Common myeloid progenitor, CD34-positive (primary cell): ENCODE measurements at regions not wholly inside any gene's neighbourhood (a gene's known extent, or its start where the extent isn't known, plus 50 kb on each side); places are given as distances from the start of the nearest gene placed in this dataset.

Experiments
- CTCF ChIA-PET: fragments of 350-600 bp; sonication (Branson Sonifier 250); formaldehyde crosslinking; loops from one replicate; lab custom pipeline; 2021; ENCODE audit warnings: antibody characterized with exemption; lab: Charles Lee
- POLR2A ChIA-PET: fragments of 350-600 bp; sonication (Branson Sonifier 250); formaldehyde crosslinking; loops from one replicate; lab custom pipeline; 2021; ENCODE audit warnings: antibody characterized with exemption; lab: Charles Lee
- DNase-seq, 3 donors: peaks; one replicate each; pipeline versions ENCODE4 v3.0.0 to v3.0.0-alpha.2; 2013
- H3K27ac ChIP-seq, 2 experiments: 1 replicate in 1 of 2; 2 replicates in 1 of 2; pipeline ENCODE4 v1.7.0; 2013; ENCODE audit warnings: inconsistent platforms in 2 of 2, low read length in 2 of 2, mild to moderate bottlenecking in 2 of 2, low read depth in 1 of 2, moderate library complexity in 1 of 2; ENCODE audit not compliant: severe bottlenecking in 2 of 2, insufficient read depth in 1 of 2, poor library complexity in 1 of 2
- H3K27me3 ChIP-seq, 5 experiments: replicated peaks in 2 of 5; 1 replicate in 3 of 5; 2 replicates in 2 of 5; pipeline versions ENCODE4 v1.6.1 to v1.7.0; 2013; ENCODE audit warnings: low read length in 4 of 5, mild to moderate bottlenecking in 2 of 5, moderate library complexity in 2 of 5, inconsistent platforms in 1 of 5; ENCODE audit not compliant: insufficient read depth in 5 of 5, control insufficient read depth in 4 of 5
- H3K36me3 ChIP-seq, 4 experiments: 1 replicate in 2 of 4; 2 replicates in 2 of 4; pipeline versions ENCODE4 v1.6.1 to v1.7.0; 2013; ENCODE audit warnings: low read length in 3 of 4, control low read depth in 1 of 4, mild to moderate bottlenecking in 1 of 4; ENCODE audit not compliant: control insufficient read depth in 4 of 4, insufficient read depth in 4 of 4
- H3K4me1 ChIP-seq, 4 experiments: 1 replicate in 3 of 4; 2 replicates in 1 of 4; pipeline versions ENCODE4 v1.6.1 to v1.7.1; 2013; ENCODE audit warnings: low read length in 3 of 4, mild to moderate bottlenecking in 3 of 4, control low read depth in 1 of 4, inconsistent platforms in 1 of 4, moderate library complexity in 1 of 4; ENCODE audit not compliant: control insufficient read depth in 4 of 4, insufficient read depth in 4 of 4; ENCODE audit errors: control extremely low read depth in 1 of 4
- H3K4me3 ChIP-seq, 7 experiments: 1 replicate in 4 of 7; 2 replicates in 3 of 7; pipeline versions ENCODE4 v1.5.1 to v1.7.0; 2013; ENCODE audit warnings: mild to moderate bottlenecking in 7 of 7, low read length in 6 of 7, moderate library complexity in 6 of 7, inconsistent platforms in 2 of 7, low read depth in 2 of 7, control low read depth in 1 of 7; ENCODE audit not compliant: insufficient read depth in 4 of 7, control insufficient read depth in 1 of 7; ENCODE audit errors: extremely low read depth in 1 of 7
- H3K9me3 ChIP-seq, 5 experiments: 1 replicate in 4 of 5; 2 replicates in 1 of 5; pipeline versions ENCODE4 v1.6.1 to v1.7.1; 2013; ENCODE audit warnings: low read length in 4 of 5, mild to moderate bottlenecking in 2 of 5, inconsistent platforms in 1 of 5, low read depth in 1 of 5, moderate library complexity in 1 of 5; ENCODE audit not compliant: control insufficient read depth in 4 of 5, insufficient read depth in 2 of 5; ENCODE audit errors: control extremely low read depth in 1 of 5
- WGBS: methylation state at CpG from one replicate; pipeline ENCODE4 v1.1.5; 2013; ENCODE audit not compliant: insufficient coverage; 5-methylcytosine and 5-hydroxymethylcytosine counted together

DNA sequence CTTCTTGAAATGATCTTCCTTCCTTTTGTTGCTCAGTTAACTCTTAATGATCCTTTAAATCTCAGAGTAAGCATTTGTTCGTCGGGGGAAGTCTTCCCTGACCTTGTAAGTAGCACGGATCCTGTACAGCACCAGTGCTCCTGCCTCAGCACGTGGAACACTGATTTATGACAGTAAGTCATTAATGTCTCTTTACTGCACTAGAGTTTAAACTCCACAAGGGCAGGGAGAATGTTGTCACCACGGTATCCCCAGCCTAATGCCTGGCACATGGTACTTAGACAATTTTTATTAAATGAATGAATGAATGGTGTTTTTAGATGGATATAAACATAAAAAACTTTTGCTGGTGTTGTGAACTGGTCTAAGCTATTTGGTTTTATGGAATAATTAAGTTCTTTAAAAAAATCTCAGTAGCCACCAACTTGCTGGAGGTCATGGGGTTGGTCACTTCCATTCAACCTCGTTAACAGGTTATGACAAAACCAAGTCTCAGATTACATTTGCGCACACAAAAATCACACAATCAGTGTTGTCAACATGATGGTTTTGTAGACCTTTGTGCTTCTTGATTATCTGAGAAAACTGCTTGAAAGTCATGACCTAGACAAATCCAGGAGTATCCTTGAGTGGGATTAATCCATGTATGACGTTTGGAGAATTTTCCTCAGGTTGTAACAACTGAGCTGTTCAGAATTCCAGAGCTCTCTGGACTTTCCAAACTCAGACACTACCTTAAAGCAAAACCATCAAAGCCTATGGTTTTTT, 326.9 kb downstream of the DUSP10 start:
- Histone ChIP-seq H3K9me3 (peaks cover 0 to 1% (median 0%) of the 10 kb centered on the region in 5 experiments), H3K27me3 (no peaks in the 10 kb centered on the region), H3K4me1 (no peaks in the 10 kb centered on the region), H3K27ac (no peak overlapping the region), H3K4me3 (no peak overlapping the region), H3K36me3 (no peaks in the 10 kb centered on the region)
- ChIA-PET POLR2A (no interaction called here), CTCF (no interaction called here)
- WGBS: 94% methylated on average over 6 of the region's 8 CpGs
- no peak for DNase-seq

DNA sequence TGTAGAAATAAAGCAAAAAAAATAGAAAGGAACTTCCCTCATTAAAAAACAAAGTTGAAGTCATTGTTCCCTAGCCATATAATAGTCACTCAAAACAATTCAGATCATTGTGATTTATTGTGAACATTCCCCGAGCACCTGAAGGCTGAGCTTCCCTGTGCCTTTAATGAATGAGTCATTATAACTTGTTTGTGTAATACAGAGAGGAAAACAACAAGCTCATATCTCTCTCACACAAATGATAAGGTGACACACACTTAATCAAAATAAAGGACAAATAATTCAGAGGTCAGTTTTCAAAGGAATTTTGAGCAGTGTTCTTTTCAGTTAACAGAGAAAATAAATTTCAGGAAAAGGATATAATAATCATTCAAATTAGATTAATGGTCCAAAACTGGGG, 326.2 kb downstream of the DUSP10 start:
- Histone ChIP-seq H3K36me3 (no peaks in the 10 kb centered on the region), H3K4me1 (no peaks in the 10 kb centered on the region), H3K27me3 (no peaks in the 10 kb centered on the region), H3K9me3 (peaks cover 0 to 1% (median 0%) of the 10 kb centered on the region in 5 experiments), H3K4me3 (no peak overlapping the region), H3K27ac (no peak overlapping the region)
- POLR2A ChIA-PET: no interaction called here
- no peak for DNase-seq
- CTCF ChIA-PET: no interaction called here
- WGBS: no CpG with 5 or more reads among the region's 1 CpG

DNA sequence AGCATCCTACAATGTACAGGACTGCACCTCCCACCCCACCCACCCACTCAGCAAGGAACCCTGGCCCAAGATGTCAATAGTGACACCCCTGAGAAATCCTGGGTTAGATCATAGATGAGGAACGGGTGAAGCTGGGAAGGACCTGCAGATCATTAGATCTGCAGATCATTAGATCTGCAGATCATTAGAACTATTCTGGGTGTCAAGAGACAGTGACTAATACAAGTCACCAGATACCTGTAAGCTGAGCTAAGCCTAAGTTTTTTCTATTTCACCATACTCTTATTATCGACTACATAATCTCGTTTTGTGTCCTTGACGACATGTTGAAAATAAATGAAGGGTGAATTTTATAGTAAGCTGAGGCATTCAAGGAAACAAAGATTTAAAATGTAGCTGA, 325.7 kb downstream of the DUSP10 start:
- Histone ChIP-seq H3K9me3 (peaks cover 0 to 1% (median 0%) of the 10 kb centered on the region in 5 experiments), H3K4me3 (no peak overlapping the region), H3K36me3 (no peaks in the 10 kb centered on the region), H3K27me3 (no peaks in the 10 kb centered on the region), H3K27ac (no peak overlapping the region), H3K4me1 (no peaks in the 10 kb centered on the region)
- WGBS: no CpG with 5 or more reads among the region's 4 CpGs
- ChIA-PET POLR2A (no interaction called here), CTCF (no interaction called here)
- no peak for DNase-seq

DNA sequence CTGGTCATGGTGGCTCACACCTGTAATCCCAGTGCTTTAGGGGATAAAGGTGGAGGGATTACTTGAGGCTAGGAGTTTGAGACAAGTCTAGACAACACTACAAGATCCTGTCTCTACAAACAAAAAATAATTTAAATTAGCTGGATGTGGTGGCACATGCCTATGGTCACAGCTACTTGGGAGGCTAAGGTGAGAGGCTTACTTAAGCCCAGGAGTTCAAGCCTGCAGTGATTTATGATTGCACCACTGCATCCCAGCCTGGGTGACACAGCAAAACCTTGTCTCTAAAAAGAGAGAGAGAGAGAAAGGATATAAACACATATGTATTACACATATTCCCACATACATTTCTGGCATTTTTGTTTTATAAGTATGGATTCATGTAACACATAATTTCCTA, 325.2 kb downstream of the DUSP10 start:
- no peaks in the 10 kb centered on the region for H3K4me1 ChIP-seq
- H3K27ac ChIP-seq: no peak overlapping the region
- CTCF ChIA-PET: no interaction called here
- no peaks in the 10 kb centered on the region for H3K27me3 ChIP-seq
- POLR2A ChIA-PET: no interaction called here
- H3K4me3 ChIP-seq: no peak overlapping the region
- no peak for DNase-seq
- H3K36me3 ChIP-seq: no peaks in the 10 kb centered on the region
- H3K9me3 ChIP-seq: peaks cover 0 to 1% (median 0%) of the 10 kb centered on the region in 5 experiments

DNA sequence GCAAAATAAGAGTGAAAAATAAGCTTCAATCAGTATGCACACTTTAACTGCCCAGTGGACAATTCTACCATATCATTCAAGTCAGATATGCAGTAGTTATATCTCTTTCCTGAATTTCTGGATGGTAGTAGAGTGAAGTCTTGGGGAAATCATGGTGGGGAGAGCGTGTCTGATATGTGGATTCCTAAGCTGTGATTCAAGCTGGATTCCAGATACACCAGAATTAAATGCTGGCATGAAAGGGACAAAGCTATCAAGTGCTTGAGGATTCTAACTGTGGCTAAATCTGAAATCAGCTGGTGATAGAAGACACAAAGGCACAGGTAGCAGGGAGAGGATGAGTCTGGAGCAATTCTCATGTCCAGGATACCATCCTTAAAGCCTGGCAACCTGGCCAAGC, 323.5 kb downstream of the DUSP10 start:
- POLR2A ChIA-PET: no interaction called here
- Histone ChIP-seq H3K9me3 (no peaks in the 10 kb centered on the region), H3K4me3 (no peak overlapping the region), H3K27me3 (no peaks in the 10 kb centered on the region), H3K4me1 (no peaks in the 10 kb centered on the region), H3K27ac (no peak overlapping the region), H3K36me3 (no peaks in the 10 kb centered on the region)
- no peak for DNase-seq
- WGBS: 83% methylated on average over 1 of the region's 1 CpG
- CTCF ChIA-PET: no interaction called here

DNA sequence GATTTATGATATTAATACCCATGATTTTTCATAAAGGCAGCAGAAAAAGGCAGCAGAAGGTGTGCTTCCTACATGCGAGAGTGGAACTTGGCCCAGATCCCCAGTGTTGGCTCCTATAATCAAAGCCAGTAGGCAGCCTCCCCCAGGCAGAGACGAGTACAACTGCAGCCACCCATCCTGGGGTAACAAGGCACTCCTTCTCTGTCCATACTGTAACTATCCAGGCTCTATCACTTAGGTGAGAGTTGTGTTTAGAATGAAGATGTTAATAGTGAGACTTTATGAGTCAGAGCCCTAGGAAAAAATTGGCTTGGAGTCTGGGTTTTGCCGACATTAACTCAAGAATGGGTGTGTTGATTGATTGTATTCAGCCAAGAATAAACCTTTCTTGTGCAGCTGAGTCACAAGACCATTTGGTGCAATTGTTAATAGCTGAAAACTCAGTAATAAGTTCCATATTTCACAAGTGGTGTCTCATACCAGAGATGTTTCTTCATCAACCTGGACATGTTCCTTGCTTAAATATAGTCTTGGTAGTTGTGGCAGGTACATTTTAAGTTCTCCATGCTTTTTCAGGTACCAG, 322.3 kb downstream of the DUSP10 start:
- Histone ChIP-seq H3K4me1 (no peaks in the 10 kb centered on the region), H3K27ac (no peak overlapping the region), H3K4me3 (no peak overlapping the region), H3K27me3 (no peaks in the 10 kb centered on the region), H3K36me3 (no peaks in the 10 kb centered on the region), H3K9me3 (no peaks in the 10 kb centered on the region)
- 100% methylated on average over 1 of the region's 3 CpGs for WGBS
- POLR2A ChIA-PET: no interaction called here
- DNase-seq: no peak
- CTCF ChIA-PET: no interaction called here

DNA sequence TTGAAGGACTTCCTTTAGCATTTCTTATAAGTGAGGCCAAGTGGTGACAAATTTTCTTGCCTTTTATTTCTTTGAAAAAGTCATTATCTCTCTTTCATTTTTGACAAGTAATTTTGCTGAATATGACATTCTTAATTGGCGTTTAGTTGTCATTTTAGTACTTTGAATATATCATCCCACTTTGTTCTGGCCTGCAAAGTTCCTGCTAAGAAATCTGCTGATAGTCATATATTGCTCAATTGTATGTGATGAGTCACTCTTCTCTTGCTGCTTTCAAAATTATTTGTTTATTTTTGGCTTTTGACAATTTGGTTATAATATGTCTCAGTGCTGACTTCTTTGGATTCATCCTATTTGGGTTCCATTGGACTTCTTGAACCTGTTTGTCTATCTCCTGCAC, 312.6 kb downstream of the DUSP10 start:
- Histone ChIP-seq H3K9me3 (peaks cover 0 to 5% (median 0%) of the 10 kb centered on the region in 5 experiments), H3K27ac (no peak overlapping the region), H3K27me3 (no peaks in the 10 kb centered on the region), H3K4me1 (no peaks in the 10 kb centered on the region), H3K4me3 (no peak overlapping the region), H3K36me3 (no peaks in the 10 kb centered on the region)
- peak in 2 of 3 donors; percentile 3 to 16 for DNase-seq
- CTCF ChIA-PET: interaction anchor here (0.6 to 3.6 kb wide), 2 partner anchors 554 to 1133 kb away, joined by 3 to 23 read pairs; no protein-coding TSS in a partner anchor
- POLR2A ChIA-PET: no interaction called here
- no CpG with 5 or more reads among the region's 1 CpG for WGBS
